ENCODE measurements at regions not wholly inside any gene's neighbourhood (a gene's known extent, or its start where the extent isn't known, plus 50 kb on each side); places are given as distances from the start of the nearest gene placed in this dataset.

DNA sequence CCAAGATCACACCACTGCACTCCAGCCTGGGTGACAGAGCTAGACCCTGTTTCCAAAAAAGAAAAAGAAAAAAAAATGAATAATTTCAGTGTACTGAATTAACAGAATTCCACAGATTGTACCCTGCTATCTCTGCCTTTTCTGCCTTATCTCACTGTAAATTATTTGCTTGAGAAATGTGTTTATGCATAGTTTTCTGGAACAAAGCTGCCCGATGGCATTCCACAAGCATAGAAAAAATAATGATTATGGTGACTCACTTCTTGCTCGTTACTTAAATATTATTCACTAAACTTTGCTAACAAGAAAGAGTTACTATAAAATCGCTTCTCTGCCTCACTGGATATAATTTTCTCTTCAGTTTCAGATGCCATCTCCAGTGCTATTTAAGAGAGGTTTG lies 88.7 kb upstream of the FAM169A start:
- H4K20me1 ChIP-seq (ENCODE audit: insufficient read depth), result no peaks in the 10 kb centered on the region
- no peak overlapping the region for H3K4me3 ChIP-seq (replicated peaks in 1 of 2; ENCODE audit: low read depth in 1 of 2, low read length in 2 of 2)
- H3K9me3 ChIP-seq (ENCODE audit: control insufficient read depth in 1 of 2, insufficient read depth in 1 of 2, low read depth in 1 of 2, low read length in 2 of 2), result no peaks in the 10 kb centered on the region
- ChIA-PET POLR2A (no interaction called here), CTCF (no interaction called here), RAD21 (ENCODE audit: low non-redundant PET in 1 of 2, low total read pairs in 2 of 2, uncharacterized antibody in 2 of 2, unreplicated experiment in 2 of 2) (no interaction called here)
- TF ChIP-seq POLR2AphosphoS5 (IDR thresholded peaks at IDR 0.05; ENCODE audit: low read depth, low read length) (no peak), JUND (IDR thresholded peaks at IDR 0.05) (no peak)
- no peak overlapping the region for H3K4me2 ChIP-seq (ENCODE audit: low read length)
- BruUV-seq (replicated peaks), result no TSS peak
- no peak for ATAC-seq
- H3K79me2 ChIP-seq (ENCODE audit: insufficient read depth, low read length), result no peaks in the 10 kb centered on the region
- no peak overlapping the region for H3K27ac ChIP-seq (ENCODE audit: low read depth, low read length)
- intact Hi-C loops (cut with micrococcal nuclease), result no loop called here
- H3K9me2 ChIP-seq (ENCODE audit: insufficient read depth), result no peaks in the 10 kb centered on the region
- no peaks in the 10 kb centered on the region for H3K27me3 ChIP-seq (ENCODE audit: insufficient read depth, low read length)
- H3K36me3 ChIP-seq (ENCODE audit: control insufficient read depth in 1 of 2, insufficient read depth in 2 of 2, low read length in 2 of 2), result no peaks in the 10 kb centered on the region
- no peak overlapping the region for H2AFZ ChIP-seq (ENCODE audit: low read depth, low read length, poor library complexity, severe bottlenecking)
- no peak overlapping the region for H3K9ac ChIP-seq (ENCODE audit: low read length)
- no peak for DNase-seq (ENCODE audit: low read depth, low spot score)
- peaks cover 0 to 16% of the 10 kb centered on the region in 2 experiments; a peak in 2 of 4 replicates for H3K4me1 ChIP-seq (ENCODE audit: control insufficient read depth in 1 of 2, insufficient read depth in 2 of 2, low read length in 2 of 2)

DNA sequence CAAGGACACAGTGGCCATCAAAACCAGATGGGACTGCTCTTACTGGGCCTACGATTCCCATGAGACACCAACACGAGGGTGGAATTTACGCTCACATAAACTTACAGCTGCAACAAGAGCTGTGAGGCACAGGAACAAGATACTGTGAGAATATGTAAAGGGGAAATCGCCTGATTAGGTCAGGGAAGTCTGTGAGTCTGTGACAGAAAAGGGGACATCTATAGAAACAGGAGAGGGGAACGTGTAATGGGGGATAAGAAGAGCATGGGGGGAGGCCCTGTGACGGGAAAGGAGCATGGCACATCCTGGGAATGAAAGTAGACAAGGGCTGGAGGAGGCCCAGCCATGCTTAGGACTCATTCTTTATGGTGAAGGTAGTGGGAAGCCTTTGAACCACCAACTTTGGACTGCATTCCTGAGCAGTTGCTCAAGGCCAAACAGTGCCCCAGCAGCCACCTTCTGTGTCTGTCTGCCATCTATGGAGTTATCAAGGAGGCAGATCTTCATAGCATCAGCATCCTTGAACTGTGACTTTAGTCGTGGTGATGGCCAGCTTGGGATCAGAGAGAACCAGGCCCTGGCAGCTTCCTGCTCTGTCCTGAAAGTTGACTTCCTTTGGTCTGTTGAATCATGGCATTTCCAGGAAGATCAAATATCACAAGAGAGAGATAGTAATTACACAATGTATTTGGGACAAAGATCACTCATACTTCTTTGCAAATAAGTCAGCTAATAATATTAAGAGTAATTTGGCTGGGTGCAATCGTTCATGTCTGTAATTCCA lies 87.9 kb upstream of the FAM169A start:
- intact Hi-C loops (cut with micrococcal nuclease), result no loop called here
- RAD21 ChIA-PET (ENCODE audit: low non-redundant PET in 1 of 2, low total read pairs in 2 of 2, uncharacterized antibody in 2 of 2, unreplicated experiment in 2 of 2), result no interaction called here
- Histone ChIP-seq H3K27ac (ENCODE audit: low read depth, low read length) (no peak overlapping the region), H3K79me2 (ENCODE audit: insufficient read depth, low read length) (no peaks in the 10 kb centered on the region), H4K20me1 (ENCODE audit: insufficient read depth) (no peaks in the 10 kb centered on the region), H3K4me2 (ENCODE audit: low read length) (peak overlapping the region; percentile 20; the same call in 1 of the 2 replicates), H3K36me3 (ENCODE audit: control insufficient read depth in 1 of 2, insufficient read depth in 2 of 2, low read length in 2 of 2) (no peaks in the 10 kb centered on the region), H2AFZ (ENCODE audit: low read depth, low read length, poor library complexity, severe bottlenecking) (no peak overlapping the region), H3K9ac (ENCODE audit: low read length) (no peak overlapping the region), H3K27me3 (ENCODE audit: insufficient read depth, low read length) (no peaks in the 10 kb centered on the region), H3K9me2 (ENCODE audit: insufficient read depth) (no peaks in the 10 kb centered on the region), H3K4me3 (replicated peaks in 1 of 2; ENCODE audit: low read depth in 1 of 2, low read length in 2 of 2) (no peak overlapping the region), H3K4me1 (ENCODE audit: control insufficient read depth in 1 of 2, insufficient read depth in 2 of 2, low read length in 2 of 2) (peaks cover 0 to 16% of the 10 kb centered on the region in 2 experiments; a peak in 2 of 4 replicates), H3K9me3 (ENCODE audit: control insufficient read depth in 1 of 2, insufficient read depth in 1 of 2, low read depth in 1 of 2, low read length in 2 of 2) (no peaks in the 10 kb centered on the region)
- ATAC-seq (peak; percentile 57; the same call in 1 of the 2 replicates), DNase-seq (ENCODE audit: low read depth, low spot score) (no peak)
- BruUV-seq (replicated peaks), result no TSS peak
- POLR2A ChIA-PET, result no interaction called here
- CTCF ChIA-PET, result no interaction called here
- TF ChIP-seq TCF7L2 (IDR thresholded peaks at IDR 0.05; ENCODE audit: borderline replicate concordance, extremely low read depth, insufficient read depth, insufficient read length) (no peak), ZNF274 (IDR thresholded peaks at IDR 0.05; ENCODE audit: low read depth, low read length) (no peak), ELF1 (IDR thresholded peaks at IDR 0.05; ENCODE audit: borderline replicate concordance, low read depth) (no peak), YY1 (IDR thresholded peaks at IDR 0.05; ENCODE audit: extremely low read depth, insufficient replicate concordance, low read depth, low read length) (no peak), CEBPB (IDR thresholded peaks at IDR 0.05; ENCODE audit: low read depth) (no peak), POLR2AphosphoS5 (IDR thresholded peaks at IDR 0.05; ENCODE audit: low read depth, low read length) (no peak), EGR1 (IDR thresholded peaks at IDR 0.05; ENCODE audit: low read depth) (no peak), POLR2A (IDR thresholded peaks at IDR 0.05; ENCODE audit: borderline replicate concordance, extremely low read depth, insufficient read depth, insufficient read length) (no peak), ZBTB33 (IDR thresholded peaks at IDR 0.05; ENCODE audit: extremely low read depth, insufficient replicate concordance, low read length) (no peak), EZH2phosphoT487 (IDR thresholded peaks at IDR 0.05; ENCODE audit: borderline replicate concordance) (no peak), RAD21 (IDR thresholded peaks at IDR 0.05; ENCODE audit: low read depth) (no peak)
- TF ChIP-seq, protein P1, sequence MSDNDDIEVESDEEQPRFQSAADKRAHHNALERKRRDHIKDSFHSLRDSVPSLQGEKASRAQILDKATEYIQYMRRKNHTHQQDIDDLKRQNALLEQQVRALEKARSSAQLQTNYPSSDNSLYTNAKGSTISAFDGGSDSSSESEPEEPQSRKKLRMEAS (IDR thresholded peaks at IDR 0.05), result no peak
- TF ChIP-seq, protein P2, sequence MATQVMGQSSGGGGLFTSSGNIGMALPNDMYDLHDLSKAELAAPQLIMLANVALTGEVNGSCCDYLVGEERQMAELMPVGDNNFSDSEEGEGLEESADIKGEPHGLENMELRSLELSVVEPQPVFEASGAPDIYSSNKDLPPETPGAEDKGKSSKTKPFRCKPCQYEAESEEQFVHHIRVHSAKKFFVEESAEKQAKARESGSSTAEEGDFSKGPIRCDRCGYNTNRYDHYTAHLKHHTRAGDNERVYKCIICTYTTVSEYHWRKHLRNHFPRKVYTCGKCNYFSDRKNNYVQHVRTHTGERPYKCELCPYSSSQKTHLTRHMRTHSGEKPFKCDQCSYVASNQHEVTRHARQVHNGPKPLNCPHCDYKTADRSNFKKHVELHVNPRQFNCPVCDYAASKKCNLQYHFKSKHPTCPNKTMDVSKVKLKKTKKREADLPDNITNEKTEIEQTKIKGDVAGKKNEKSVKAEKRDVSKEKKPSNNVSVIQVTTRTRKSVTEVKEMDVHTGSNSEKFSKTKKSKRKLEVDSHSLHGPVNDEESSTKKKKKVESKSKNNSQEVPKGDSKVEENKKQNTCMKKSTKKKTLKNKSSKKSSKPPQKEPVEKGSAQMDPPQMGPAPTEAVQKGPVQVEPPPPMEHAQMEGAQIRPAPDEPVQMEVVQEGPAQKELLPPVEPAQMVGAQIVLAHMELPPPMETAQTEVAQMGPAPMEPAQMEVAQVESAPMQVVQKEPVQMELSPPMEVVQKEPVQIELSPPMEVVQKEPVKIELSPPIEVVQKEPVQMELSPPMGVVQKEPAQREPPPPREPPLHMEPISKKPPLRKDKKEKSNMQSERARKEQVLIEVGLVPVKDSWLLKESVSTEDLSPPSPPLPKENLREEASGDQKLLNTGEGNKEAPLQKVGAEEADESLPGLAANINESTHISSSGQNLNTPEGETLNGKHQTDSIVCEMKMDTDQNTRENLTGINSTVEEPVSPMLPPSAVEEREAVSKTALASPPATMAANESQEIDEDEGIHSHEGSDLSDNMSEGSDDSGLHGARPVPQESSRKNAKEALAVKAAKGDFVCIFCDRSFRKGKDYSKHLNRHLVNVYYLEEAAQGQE (IDR thresholded peaks at IDR 0.05; ENCODE audit: low read depth), result no peak
